ENCODE measurements at regions not wholly inside any gene's neighbourhood (a gene's known extent, or its start where the extent isn't known, plus 50 kb on each side); places are given as distances from the start of the nearest gene placed in this dataset.
"Not testable (repeated sequence)": the region's sequence is repeated elsewhere in the genome, so short reads cannot be mapped to it uniquely, and the experiment has no call there.

DNA sequence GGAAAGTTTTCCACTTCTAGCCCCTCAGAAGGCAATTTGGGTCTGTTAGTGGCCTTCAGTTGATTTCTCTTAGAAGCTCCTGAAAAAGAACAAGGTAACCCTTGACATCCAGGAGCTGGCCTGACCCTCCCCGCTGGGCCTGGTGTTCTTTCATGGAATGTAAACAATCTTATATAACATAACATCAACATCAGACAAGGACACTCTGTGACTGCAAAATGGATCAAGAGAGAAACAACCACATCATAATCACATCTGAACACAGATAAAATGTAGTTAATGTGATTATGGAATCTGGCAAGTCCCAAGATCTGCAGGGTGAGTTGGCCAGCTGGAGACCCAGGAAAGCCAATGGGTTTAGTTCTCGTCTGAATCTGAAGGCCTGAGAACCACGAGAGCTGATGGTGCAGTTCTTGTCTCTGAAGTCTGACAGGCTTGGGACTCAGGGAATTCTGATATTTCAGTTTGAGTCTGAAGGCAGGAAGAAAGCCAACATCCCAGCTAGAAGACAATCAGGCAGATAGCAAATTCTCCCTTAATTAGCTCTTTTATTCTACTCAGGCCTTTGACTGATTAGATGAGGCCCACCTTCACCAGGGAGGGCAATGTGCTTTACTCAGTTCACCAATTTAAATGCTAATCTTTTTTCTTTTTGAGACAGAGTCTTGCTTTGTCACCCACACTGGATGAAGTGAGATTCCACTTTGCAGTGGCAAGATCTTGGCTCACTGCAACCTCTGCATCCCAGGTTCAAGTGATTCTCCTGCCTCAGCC lies 91.4 kb upstream of the NAMPT start:
- no peak for DNase-seq (ENCODE audit: low read depth in 2 of 2)

DNA sequence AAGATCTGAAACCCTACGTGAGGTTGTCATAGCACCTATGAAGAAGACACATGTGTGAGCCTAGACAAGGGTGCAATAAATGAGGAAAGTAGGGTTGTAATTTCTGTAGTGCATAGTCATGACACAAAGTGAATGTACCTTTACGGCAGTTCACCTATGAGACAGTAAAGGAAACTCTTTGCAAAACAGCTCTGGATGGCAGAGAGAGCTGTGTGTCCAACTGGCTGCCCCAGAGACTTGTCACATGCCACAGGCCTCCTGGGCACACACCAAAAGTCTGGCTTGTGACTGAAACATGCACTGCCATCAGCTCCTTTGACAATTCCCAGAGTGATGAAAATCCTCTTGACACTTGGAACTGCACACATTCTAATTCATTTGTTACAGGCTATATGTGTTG lies 90.7 kb upstream of the NAMPT start:
- no peak for DNase-seq (ENCODE audit: low read depth in 2 of 2)

DNA sequence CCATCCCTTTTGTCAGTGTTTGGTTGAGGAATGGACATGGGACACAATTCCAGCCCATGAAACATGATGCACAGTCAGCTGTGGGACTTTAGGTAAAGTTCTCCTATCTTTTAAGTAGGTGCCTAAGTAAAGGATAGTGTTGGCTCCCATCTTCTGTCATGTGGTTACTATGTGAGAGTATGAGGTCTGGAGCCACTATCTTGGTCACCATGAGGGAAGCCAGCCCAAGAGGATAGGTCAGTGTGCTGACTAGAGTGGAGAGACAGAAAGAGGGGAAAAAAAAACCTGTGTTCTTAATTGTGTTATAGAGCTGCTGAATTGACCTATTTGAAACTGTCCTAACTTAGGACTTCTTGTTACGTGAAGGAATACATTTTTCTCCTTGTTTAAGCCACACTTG lies 89.7 kb upstream of the NAMPT start:
- DNase-seq (ENCODE audit: low read depth in 2 of 2): no peak

DNA sequence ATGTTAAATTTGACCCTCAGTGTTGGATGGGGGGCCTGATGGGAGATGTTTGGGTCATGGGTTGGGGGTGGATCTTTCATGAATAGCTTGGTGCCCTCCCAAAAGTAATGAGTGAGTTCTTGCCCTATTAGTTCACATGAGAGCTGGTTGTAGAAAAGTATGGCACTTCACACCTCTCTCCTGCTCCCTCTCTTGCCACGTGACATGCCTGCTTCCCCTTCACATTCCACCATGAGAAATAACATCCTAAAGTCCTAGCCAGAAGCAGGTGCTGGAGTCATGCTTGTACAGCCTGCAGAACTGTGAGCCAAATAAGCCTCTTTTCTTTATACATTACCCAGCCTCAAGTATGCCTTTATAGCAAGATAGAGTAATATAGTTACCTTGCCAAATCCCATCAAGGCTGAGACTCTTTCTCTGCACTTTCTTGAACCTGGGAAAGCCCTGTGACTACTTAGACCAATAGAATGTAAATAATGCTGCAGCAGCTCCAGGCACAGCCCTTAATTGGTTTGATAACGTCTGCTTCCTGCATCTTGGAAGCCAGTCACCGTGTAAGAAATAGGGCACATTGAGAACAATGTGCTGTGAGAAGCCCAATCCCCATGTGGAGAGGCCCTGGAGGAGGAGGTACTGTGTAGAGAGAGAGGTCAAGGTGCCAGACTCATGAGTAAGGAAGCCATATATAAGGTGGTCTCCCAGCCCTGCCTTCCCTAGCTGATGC lies 88.0 kb upstream of the NAMPT start:
- no peak for DNase-seq (ENCODE audit: low read depth in 2 of 2)

DNA sequence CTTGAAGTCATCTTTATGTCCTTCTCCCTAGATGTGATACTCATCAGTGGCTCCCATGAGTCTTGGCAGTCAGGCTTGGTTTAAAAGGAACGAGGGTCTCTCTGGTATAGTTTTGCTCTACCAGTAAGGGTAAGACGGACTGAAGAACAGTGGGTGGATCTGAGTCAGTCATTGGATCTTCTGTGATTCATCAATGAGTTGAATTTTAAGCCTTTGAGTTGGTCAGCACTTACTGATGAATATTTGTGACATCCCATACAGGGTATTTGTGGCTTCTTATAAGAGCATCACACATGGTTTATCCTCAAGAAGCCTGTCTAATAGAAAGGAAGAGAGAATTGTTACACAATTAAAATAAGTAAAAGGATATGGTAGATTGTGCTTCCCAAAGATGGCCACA lies 87.3 kb upstream of the NAMPT start:
- no peak for DNase-seq (ENCODE audit: low read depth in 2 of 2)

DNA sequence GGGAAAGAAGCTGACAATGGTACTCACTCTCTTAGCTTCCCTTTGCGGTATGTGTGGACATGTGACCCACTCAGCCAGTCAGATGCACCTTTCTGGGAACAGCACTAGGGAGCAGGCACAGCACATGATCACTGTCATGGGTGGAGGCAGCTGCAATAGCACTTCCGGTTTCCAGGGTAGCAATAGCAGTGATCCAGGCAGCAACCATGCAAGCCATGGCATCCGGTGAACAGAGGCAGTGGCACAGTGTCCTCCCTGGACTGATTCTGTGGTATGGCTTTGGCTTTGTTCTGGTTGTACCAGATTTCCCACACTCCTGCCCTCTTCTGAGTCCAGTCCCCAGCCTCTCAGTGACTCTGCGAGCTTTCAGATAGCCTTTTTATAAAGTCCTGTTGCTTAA lies 86.8 kb upstream of the NAMPT start:
- no peak for DNase-seq (ENCODE audit: low read depth in 2 of 2)

DNA sequence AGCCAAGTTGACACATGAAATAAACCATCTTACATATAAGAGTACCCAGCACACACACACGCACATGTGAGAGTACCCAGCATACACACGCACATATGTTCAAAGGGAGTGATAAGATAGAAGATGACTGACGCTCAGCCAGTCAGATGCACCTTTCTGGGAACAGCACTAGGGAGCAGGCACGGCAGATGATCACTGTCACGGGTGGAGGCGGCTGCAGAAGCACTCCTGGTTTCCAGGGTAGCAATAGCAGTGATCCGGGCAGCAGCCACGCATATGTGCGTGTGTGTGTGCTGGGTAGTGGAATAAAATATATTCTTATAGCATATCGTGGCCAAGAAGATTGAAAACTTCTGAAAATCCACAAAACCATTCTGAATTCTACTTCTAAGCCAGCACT lies 85.8 kb upstream of the NAMPT start:
- no peak for DNase-seq (ENCODE audit: low read depth in 2 of 2)

DNA sequence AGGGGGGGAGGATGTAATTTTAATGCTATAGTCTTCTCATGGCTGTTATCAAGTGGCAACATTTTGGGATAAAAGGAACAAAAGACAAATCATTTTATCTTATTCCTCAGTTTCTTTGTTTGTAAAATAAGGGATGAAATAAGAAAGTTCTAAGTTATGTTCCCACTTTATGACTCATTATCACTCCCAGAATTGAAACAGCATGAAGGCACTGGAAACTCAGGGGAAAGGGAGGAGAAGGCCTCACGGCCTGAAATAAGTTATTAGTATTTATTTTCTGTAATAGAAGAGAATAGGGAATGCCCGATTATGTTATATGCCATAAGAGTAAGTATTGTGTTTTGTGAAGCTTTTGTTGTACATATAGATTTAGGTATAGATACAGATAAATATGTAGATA lies 85.0 kb upstream of the NAMPT start:
- no peak for DNase-seq (ENCODE audit: low read depth in 2 of 2)

DNA sequence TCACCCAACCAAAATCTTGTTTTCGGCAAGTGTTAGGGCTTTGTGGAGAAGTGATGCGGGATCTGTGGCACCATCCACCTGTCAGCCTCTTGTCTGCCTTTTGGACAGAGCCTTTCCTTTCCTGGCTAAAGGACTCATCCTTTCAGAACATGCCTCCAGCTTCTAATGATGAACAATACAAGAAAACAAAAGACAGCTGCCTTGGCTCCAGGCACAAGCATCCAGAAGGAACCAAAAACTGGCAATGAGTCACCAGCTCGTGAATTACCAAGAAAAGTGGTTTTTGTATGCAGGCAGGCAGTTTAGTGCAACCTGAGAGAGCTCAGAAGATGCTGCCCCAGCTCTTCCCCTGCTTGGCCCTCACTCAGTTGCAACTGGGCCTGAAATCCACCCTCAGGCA lies 84.6 kb upstream of the NAMPT start:
- no peak for DNase-seq (ENCODE audit: low read depth in 2 of 2)

DNA sequence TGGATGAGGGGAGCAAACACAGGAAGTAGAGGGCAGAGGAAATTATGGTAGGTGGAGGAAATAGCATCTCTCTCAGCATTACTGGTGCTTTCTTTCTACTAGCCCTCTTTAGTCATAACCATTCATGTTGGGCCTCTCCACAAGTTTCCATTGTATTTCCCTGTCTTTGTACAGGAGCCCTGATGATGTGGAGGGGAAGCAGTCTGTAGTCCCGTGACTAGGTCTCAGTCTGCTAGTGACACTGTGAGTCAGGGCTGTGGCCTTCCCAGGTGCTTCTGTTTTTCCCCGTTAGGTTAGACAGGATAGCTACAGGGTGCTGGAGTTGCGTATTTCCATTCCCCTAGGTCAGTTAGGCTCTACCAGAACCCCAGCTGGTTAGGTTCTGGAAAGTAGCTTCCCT lies 82.9 kb upstream of the NAMPT start:
- no peak for DNase-seq (ENCODE audit: low read depth in 2 of 2)

DNA sequence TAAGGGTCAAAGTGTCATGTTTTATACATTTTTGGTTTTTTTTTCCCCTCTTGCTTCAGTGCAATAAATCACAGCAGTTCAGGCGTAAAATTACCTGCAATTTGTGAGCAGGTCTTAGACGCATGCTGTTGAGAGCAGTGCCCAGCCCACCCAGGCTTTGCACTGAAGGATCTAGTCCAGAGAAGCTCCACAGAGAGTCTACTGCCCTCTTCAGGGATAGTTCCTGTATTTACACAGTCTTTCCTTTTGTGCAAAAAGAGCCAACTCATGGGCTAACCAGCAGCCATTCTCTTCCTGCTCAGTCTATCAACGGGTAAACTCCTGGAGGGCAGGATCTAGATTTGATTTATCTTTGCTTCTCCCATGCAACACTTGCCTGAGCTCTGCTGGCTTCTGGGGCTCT lies 82.2 kb upstream of the NAMPT start:
- no peak for DNase-seq (ENCODE audit: low read depth in 2 of 2)

DNA sequence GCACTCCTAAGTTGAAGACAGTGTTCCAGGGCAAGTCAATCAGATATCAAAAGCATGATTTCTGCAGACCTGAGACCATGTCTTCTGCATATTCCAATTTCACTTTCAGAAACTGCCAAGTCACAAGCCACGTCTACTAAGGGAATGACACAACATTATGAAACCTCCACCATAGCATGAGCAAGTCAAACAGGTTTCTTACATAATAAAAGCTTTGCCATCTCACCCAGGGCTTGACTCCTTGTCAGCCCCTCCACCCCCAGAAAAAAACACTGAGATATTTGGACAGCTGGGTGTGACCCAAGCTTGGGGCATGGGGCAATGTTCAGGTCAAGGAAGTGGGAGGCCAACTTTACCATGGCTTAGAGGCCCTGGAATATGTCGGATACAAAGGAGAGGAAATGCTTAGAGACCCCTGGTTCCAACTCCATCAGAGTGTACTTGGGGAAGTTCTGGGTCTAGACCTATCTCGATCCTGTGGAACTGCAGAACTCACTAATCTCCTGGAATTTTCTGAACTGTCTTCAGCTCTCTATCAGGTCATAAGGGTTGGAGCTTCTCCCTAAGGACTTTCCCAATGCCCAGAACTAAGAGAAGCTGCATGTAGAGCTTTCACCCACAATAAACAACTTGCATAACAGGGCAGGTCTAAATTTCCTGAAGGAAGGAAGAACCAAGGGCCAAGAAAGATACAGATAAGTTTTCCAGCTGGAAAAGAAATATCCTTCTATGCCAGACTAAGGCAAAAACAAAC lies 80.6 kb upstream of the NAMPT start:
- no peak for DNase-seq (ENCODE audit: low read depth in 2 of 2)

DNA sequence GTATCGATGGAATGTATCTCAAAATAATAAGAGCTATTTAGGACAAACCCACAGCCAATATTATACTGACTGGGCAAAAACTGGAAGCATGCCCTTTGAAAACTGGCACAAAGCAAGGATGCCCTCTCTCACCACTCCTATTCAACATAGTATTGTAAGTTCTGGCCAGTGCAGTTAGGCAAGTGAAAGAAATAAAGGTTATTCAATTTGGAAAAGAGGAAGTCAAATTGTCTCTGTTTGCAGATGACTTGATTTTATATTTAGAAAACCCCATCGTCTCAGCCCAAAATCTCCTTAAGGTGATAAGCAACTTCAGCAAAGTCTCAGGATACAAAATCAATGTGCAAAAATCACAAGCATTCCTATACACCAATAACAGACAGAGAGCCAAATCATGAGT lies 77.7 kb upstream of the NAMPT start:
- DNase-seq (ENCODE audit: low read depth in 2 of 2): not testable (repeated sequence)

DNA sequence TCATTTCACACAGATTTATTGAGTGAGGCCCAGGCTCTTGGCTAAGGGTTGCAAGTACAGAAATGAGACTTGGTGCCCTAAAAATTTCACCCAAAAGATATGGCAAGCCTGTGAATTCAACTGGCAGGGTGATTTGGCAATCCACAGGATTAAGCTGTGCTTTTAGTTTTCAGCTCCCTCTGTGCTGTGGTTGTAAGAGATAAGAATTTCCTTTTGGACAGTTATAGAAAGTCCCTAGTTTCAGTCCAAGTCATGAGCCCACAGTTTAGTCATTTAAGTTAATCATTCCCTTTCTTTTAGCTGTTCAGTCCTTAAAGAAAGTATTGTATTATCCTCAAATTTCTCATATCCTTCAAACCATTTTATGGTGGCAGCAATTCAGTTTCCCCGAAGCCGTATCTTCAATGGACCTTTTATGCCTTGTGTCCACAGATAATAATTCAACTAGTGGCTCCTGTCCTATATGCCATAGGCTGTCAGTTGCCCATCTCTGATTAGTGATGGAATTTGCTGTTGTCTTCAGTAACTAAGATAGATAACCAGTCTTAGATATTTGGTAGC lies 73.4 kb upstream of the NAMPT start:
- DNase-seq (ENCODE audit: low read depth in 2 of 2): no peak

DNA sequence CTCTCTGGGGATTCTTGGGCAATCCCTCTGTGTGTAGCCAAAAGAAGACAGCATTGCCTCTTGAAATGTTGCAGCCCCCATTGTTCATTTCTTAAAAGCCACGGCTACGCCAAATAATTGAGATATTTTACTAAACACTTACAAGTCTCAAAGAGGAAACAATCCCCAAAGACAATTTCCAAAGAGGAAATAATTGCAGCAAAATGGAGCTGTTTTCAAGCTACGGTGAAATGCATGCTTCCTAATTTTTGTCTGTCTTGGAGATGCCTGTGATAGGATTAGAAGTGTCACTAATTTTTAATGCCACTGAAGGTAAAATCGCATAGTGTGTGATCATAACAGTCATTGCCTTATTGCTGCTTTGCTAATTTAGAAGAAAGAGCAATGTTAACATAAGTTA lies 72.9 kb upstream of the NAMPT start:
- no peak for DNase-seq (ENCODE audit: low read depth in 2 of 2)

DNA sequence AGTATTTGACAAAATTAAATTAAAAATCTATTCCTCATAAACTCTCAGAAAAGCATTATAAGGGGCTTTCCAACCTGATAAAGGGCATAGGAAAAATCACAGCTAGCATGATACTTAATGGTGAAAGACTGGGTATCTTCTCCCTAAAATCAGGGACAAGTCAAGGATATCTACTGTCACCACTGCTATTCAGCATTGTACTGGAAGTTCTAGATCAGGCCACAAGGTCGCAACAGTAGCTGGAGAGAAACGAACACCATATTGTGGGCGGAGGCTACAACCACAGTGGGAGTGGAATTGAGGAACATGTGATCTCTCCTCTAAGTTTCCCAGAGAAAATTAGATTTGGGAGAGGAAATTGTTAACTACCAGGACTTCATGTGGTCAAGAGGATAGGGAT lies 70.0 kb upstream of the NAMPT start:
- DNase-seq (ENCODE audit: low read depth in 2 of 2): no peak

DNA sequence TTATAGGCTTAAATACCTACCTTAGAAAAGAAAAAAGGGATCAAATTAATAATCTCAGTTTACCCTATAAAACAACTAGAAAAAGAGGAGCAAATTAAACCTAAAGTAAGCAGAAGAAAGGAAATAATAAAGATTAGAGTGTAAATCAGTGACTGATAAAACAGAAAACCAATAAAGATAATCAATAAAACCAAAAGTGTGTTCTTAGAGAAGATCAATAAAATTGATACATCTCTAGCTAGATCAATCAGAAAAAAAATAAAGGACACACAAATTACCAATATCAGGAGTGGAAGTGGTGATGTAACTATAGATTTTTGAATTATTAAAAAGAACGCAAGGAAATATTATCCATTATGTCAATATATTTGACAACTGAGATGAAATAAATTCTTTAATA lies 69.2 kb upstream of the NAMPT start:
- DNase-seq (ENCODE audit: low read depth in 2 of 2): no peak

DNA sequence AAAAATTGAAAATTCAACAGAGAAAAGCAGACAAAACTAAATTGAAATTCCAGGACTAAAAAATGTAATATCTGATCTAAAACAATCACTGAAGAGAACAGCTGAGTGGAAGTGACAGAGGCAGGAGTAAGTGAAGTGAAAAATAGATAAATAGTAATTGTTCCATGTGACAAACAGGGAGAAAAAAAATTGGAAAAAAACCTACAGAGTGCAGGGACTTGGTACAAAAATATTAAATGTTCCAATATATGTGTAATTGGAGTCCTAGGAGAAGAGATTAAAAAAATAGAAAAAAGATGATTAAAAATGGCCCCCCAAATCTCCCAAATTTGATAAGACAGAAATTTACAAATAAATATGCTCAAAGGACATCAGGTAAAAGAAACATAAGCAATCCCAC lies 63.4 kb upstream of the NAMPT start:
- DNase-seq (ENCODE audit: low read depth in 2 of 2): no peak

DNA sequence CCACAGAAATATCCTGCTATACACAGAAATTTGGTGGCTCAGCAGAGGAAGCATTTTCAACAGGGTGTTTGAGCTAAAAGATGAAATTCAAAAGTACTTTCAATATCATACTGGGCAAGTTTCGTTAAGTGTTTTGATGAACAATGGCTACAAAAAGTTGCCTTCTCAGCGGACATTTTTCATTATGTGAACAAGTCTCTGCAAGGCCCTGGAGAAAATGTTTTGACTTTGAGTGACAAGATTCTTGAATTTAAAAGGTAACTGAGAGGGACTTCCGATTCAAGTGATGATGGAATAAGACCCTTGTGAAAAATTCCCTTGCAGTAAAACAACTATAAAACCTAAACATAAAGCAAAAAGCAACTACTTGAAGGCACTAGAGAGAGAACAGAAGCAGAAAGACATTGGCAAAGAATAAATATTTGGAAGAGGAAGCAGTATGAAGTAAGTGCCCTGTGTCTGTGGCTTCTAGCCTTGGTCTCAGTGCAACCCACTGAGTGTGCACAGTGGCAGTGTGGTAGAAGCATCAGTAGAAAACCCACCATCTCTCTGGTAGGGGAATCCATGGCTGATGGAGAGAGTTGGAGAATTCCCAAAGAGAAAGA lies 62.5 kb upstream of the NAMPT start:
- DNase-seq (ENCODE audit: low read depth in 2 of 2): no peak

DNA sequence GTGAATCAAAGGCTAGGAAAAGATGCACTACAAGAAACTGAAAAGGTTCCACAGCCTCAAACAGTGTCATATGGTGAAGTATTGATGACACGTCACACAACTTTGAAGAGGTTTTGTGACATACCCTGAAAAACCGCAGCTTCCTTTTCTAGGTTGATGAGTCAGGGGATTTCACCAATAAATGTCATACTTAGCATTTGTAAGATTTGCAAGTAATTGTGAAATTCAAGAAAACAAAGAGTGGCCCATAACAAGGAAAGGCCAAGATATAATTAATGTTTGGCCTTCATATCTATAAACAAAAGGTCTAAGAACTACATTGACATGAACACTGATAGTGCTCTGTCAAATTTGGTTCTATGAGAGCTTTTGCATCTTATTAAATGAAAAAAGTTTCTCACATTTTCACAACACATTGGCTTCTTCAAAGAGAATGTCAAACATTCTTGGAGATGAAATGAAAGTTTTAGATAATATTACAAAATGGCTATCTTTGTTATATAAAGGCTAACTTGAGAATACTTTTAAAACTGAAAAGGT lies 62.0 kb upstream of the NAMPT start:
- DNase-seq (ENCODE audit: low read depth in 2 of 2): peak in 1 of 2 donors; percentile 11

DNA sequence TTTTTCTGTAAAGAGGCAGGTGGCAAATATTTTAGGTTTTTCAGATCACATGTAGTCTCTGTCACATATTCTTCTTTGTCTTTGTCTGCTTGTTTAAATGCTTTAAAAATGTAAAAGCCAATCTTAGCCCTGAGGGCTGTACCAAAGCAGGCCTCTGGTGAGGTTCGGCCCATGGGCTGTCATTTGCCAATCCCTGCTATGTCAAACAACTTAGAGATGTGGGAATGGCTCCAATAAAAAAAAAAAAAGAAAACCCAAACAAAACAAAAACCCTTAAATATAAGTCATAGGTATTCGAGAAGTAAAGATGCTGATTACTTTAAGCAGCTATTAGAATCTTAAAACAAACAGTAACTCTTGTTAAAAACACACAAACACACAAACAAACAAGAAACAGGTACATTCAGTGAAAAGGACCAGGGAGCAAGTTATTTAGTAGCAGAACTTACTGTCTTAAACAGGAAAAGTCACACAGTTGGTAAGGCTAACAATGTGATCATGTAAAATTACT lies 61.4 kb upstream of the NAMPT start:
- DNase-seq (ENCODE audit: low read depth in 2 of 2): no peak
